DMS153 treated with DMSO at 0.1 percent for 48 hours (cell line): ENCODE measurements at regions not wholly inside any gene's neighbourhood (a gene's known extent, or its start where the extent isn't known, plus 50 kb on each side); places are given as distances from the start of the nearest gene placed in this dataset.

Source experiments
- DNase-seq: peaks from one replicate; lab custom pipeline; 2025; ENCODE audit not compliant: unreplicated experiment; lab: John Stamatoyannopoulos, UW

DNA sequence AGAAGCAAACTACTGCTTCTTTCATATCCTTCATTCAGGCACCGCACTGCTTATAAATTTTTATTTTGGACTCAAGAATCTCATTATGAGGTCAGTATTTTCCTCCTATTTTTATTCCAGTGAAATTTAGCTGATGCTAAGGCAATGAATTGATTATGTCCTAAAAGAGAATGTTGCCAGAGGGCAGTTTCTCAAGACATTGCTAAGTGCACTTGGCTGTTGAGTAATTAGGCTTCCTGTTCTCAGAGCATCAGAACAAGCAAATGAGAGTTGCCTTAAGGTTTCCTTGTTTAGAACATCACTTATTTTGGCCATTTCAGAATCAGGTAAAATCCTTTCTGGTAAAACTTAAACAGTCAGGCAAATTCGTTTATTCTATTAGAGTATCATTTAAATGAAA, 548.6 kb upstream of the ZEB2 start:
- DNase-seq = no peak

DNA sequence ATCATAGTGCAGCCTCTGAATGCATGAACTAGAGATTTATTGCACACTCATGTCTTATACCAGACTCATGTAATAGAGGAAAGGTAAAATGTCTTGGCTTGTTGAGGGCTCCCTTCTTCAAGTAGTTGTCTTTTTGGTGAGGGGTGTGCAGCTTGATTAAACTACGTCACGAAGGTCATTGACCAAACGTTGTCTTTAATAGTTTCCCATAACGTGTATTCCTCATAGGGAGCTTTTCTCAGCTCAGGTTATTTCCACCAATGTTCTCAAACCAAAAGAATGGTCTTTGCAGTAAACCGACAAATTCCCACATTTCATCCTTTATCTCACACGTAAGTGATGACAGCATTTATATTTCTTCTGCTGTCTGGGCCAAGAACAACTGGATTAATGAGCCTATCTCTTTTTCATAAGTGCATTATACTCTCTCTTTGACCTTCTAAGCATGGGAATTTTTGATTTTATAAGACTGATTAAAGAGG, 547.7 kb upstream of the ZEB2 start:
- no peak for DNase-seq

DNA sequence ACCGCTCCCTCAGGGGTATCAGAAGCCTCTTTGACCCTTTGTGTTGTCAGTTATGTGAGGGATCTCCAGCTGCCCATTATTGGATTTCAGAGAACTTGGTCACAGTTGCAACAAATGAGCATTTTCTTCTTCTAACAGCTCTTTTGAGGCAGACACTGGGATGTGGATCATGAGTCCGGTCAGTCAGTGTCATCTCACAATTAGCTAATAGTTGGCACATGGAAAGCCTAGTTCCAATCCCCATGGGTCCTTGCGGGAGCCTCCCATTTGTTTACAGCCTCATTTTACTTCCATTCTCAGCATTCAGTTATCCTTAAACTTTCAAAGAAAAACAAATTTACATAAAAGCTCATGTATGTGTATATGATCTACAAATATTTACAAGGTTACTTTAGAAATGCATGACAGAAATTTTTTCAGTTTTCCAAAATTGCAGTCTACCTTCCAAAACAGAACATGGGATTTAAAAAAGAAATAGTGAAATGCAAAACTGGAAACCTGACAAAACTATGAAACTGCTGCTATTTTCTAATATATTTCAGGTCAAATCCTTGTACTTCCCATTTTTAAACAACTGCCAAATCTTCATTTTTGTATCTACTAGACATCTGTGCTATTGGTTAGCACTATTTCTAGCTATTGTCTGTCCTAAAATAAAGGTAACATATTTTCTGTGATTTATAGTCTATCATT, 547.1 kb upstream of the ZEB2 start:
- DNase-seq = no peak

DNA sequence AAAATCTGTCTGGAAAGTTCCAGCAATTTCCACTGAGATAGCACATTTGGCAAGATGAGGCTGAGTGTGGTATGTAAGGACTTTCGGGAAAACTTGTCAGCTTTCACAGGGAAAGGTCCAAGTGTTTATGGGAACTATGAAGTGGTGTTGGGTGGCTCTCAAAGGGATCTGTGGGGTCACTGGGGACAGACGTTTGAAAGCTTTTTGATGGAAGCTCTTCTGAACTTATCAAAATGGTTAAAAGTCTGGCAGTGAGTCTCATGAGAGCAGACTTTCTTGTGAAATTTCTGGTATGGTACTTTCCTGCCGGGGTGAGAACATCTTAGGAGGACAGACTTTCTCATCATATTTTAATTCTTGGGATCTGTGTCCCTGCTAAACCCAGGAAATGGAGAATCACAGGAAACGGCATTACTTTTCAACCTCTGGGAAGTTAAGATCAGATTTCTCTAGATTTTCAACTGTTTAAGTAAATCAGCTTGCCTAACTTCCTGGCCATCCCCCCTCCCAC, 546.3 kb upstream of the ZEB2 start:
- DNase-seq = no peak

DNA sequence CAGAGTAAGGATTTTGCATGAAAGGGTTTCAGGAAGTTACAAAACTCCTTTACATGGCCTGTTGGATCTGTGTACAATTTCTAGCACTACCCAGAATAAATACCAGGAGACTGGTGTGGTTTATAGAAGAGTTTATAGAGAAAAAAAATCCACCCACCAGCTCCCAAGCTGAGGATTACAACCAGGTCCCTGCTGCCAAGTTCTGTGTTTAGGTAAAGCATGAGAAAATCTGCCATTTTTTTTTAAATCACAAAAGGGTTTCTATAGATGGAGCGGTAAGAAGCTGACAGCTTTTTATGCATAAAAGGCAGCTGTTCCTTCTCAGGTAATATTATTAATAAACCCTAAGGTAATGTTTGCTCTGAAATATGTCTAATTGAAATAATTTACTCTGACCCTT, 545.4 kb upstream of the ZEB2 start:
- DNase-seq = no peak

DNA sequence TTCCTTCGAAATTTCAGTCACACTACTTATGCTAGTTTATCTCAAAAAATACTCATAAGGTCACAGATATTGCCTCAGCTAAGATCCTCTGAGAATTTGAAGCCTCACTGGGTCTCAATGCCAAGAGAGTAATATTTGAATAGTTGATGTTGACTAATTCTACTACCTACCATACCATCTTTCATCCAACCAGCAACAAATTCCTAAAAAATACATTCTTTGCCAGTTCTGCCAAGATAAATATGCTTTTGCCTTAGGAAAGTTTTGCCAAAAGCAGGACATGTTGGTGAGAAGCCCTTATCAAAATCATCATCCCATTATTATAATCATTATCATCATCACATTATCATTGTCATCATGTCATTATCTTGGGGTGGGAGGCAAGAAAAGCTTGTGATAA, 544.6 kb upstream of the ZEB2 start:
- no peak for DNase-seq

DNA sequence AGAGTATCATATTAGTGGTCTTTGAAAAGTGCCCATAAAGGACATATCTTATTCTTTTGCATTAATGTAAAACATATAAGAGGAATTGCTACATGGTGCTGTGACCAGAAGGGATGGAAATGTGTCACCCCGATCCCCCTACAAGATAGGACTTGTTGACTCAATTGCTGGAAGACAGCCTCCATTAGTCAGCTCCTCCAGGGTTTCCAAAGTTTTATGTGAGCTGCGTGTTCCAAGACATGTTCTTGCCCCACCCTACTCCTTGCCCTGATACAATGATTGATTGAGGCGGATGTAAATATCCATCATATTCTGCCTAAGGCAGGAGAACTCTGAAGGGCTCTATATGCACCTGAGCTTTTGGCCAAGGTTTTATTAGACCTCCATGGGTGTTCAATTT, 541.0 kb upstream of the ZEB2 start:
- no peak for DNase-seq

DNA sequence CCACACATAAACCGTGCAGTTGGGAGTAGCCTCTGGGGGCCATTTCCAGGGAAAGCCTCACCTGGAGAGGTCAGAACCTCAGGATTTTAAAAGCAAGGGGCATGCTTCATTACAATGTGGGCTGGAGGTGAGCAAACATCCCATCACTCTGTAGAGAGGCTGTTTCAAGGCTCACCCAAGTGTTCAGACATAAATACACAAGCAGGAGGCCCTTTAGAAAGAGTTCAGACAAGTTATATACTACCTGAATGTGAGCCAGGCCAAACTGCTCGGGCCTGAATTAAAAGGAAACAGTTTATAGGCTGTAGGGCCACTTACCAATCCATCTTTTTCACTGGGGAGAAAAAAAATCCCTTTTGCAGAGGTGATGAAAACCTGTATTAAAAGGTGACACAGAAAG, 540.0 kb upstream of the ZEB2 start:
- no peak for DNase-seq

DNA sequence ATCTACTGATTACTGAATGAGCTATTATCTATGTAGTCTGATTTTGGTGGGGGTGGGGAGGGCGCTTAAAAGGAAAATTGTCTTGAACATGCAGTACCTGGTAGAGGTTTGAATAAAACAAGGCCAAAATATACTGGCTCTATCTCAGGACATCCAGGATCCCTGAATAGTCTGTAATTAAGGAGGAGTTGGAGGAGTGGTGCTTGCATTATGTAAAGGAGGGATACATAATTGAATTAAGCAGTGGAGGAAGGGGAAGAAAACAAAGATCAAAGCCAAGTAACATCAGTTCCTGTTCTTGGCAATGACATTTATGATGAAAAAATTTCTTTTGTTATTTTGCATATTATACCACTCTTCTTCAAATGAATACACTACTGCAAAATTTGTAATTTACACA, 539.4 kb upstream of the ZEB2 start:
- DNase-seq = no peak

DNA sequence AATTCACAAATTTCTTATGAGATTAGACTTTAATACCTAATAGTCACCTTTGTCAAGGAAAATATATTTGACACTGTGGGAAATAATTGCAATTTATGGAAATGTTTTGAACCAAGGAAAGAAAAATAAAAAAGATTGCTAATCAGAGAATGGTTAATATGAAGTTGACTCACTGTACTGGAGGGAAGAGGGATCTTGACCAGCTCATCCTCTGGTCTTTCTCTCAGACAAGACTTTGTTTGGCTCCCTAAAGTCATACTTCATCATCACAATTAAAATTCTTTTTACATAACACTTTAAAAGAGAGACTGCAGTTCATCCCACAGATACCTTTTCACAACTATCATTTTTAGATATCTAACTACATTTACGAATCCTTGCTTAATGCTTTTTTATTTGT, 538.5 kb upstream of the ZEB2 start:
- no peak for DNase-seq

DNA sequence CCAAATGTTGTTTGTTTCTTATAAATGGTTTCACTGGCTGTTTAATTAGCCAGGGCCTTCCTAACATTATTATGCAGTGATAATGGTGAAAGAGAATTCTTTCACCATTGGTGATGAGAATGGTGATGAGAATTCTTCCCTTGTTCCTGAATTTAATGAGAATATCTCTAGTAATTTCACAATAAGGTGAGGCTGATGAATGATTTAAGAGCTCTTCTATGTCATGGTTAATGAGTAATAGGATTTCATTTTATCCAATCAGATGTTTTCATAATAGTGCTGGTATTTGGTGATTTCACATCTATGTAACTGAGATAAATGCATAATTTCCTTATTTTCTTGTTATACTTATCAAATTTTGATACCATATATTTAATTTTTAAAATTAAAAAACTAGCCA, 535.7 kb upstream of the ZEB2 start:
- DNase-seq = no peak

DNA sequence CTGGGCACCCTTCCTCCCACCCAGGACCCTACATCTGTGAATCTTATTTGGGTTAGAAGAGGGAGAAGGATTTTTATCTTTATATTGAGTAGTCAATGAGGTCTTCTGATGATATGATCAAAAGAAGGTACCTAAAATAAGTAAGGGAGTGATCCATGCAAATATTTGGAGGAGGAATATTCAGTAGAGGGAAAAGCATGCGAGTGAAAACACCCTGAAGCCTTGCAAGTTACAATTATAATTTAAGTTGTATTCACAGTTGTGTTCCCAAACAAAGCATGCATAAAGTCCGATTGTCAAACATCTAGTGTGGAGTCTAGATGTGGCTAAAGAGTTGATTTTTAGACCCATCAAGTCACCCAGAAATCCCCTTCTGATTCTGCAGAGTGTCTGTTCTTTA, 530.2 kb upstream of the ZEB2 start:
- DNase-seq = no peak

DNA sequence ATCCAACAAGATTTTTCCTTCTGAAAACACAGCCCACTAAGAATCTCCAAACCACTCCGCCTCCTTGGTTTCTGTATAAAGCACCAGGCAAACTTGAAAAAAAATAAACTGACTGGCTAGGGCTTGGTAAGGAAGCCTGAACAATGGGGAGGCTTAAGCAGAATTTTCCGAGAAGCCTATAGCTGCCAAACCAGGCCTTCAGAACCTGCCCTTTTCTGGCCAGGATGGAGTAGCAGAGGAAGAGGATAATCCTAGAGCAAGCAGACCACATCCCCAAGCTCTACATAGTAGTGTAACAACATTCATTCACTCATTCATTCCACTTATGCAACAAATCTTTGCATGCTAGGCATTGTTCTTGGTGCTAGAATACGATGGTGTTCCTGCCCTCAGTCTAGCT, 529.6 kb upstream of the ZEB2 start:
- DNase-seq = no peak

DNA sequence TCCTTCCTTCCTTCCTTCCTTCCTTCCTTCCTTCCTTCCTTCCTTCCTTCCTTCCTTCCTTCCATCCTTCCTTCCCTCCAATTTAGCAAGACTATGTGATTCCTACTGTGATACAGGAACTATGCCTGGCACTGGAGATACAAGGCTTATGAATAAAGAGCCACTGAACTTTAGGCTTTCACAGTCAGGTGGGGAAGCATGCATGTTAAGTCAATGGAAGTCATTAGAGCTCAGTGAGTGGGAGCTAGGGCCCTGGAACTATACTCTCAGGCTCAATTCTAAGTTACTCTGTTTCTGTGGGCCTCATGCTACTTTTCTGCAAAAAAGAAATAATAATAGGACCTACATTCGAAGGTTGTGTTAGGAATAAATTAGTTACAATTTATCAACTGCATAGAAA, 527.6 kb upstream of the ZEB2 start:
- DNase-seq = no peak

DNA sequence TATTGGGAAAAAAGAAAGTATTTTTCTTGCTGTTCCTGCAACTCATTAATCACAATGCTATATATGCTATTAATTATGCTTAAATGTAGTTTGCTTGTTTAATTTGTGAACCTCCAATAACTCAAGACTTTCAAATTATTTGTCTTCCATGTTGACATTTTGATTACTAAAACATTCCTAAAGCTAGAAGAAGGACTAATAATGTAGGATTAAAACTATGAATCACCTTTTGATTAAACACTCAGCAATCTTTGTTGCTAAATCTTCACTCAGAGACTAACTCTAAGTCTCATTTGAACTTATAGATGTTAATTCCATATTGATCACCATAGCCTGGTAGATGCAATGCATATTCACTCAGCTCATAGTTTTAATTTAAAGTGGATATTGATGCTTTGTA, 524.6 kb upstream of the ZEB2 start:
- no peak for DNase-seq

DNA sequence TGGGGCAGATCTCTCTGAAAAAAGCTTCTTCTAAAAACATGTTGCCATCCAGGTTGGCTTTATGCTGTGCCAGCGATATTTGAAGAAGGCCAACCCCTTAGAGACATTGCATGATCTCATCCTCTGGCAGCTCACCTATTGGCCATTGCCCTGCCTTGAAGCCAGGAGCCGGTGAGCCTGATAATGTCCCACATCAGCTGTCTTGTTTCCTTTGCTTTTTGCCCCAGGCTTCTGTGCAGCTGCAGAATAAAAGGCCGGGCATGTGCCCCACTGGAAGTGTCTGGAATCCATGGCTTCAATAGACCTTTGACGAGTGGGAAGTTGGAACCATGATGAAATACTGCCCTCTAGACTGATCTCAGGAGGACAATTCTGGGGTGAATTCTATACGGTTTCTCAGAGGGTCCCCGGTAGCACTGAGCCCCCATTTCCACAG, 523.5 kb upstream of the ZEB2 start:
- no peak for DNase-seq

DNA sequence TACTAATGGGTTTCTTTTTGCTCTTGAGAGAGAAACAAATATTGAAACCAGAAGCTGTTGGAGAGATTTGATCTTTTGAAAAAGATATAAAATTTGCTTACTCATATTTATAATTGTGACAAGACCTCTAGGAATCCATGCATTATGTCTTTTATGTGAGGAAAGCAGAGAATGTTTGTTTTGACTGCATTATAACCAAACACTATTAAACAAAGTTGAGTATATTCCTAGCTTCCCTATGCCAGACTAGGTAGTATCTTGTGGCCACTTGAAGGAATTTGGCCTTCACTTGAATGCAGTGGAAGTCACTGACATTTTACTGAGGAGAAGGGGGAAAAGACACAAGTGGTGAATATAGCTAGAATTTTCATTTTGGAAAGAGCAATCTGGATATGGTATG, 521.8 kb upstream of the ZEB2 start:
- no peak for DNase-seq

DNA sequence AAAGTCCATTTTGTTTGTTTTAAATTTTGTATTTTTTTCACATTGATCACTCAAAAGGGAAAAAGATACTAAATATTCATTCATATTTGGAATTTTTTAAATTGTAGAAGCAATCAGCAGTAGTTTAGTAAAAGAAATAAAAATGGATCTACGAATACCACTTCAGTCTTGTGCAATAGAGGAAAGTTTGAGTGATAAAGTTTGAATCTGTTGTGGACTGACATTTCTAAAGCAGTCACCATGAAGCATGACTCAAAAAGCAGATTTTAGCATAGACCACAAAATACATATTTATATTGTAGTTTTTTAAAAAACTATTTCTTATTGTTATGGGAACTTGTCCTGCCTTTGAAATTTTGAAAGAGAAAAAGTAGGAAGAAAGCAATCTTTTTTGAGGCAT, 520.5 kb upstream of the ZEB2 start:
- DNase-seq = no peak

DNA sequence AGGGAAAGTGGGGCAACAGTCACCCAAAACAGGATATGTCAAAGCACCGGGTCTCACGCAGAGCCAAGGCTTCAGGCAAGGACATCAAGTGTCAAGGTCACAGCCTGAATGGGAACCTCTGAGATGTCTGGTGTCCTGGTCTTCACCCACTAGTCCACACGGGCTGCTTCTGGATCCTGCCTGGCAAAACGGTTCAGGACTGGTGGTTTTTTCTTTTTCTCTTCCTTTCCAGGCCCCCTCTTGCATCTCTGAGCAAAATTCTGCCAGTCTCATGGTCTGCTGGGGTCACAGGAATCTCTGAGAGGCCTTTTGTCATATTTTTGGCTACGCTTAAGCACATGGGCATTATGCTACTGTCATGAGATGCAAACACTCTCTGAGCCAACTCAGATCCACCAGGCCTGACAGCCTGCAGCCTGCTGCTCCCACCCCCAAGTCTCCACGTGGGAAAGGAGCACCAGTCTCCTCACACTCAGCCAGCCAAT, 518.2 kb upstream of the ZEB2 start:
- no peak for DNase-seq

DNA sequence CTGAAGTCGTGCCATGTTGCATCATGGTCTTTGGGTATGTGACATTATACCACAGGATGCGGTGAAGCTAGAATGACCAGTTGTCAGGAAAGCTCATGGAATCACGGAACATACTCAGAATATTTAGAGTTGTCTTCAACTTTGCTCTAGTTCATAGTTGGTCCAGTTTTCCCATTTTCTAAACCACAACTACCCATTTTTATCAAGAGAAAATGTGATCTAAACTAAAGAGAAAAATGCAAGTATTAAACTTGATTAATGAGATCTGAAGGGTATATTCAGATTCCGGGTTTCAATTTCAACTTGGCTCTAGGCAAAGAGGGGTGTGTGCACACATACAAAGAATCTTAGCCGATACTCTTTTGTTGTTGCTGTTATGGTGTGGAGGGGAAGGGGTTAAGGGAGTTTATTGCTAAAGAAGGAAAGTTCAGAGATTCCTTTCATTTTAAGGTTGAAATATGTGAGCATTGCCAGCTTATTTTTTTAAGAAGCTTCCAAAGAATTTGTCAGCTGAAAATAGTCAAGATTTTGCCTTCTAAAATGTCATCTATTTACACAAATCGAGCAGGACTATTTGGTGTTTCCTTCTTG, 516.6 kb upstream of the ZEB2 start:
- no peak for DNase-seq

DNA sequence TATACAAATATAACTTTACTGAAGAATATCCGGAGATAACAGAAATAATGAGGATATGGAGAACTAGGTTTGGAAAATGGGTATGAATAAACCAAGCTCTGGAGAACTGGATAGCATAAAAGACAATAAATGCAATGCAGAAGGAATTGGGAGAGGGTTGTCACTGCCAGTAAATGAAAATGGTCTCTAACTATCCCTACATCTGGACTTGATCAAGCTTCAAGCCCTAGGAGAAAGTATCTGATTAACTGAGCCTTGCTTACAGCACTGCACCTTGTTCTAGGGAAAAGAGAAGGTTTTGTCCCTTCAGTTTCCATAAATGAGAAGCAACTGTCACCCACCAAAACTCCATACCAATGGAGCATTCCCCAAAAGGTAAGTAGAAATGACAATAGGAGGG, 514.6 kb upstream of the ZEB2 start:
- DNase-seq = no peak

DNA sequence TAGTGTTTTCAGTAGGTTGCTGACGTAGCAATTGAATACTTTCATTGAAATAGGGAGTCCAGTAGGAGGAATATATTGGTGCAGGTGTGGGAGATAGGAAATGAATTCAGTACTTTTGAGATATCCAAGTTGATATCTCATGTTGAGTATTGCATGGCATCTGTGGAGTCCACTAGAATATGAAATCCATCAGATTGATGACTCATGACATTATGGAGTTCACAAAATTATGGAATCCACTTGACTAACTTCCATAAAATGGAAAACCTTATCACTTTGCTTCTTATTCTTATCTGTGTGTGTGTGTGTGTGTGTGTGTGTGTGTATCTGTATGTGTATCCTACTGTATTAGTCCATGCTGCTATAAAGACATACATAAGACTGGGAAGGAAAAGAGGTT, 513.5 kb upstream of the ZEB2 start:
- DNase-seq = no peak

DNA sequence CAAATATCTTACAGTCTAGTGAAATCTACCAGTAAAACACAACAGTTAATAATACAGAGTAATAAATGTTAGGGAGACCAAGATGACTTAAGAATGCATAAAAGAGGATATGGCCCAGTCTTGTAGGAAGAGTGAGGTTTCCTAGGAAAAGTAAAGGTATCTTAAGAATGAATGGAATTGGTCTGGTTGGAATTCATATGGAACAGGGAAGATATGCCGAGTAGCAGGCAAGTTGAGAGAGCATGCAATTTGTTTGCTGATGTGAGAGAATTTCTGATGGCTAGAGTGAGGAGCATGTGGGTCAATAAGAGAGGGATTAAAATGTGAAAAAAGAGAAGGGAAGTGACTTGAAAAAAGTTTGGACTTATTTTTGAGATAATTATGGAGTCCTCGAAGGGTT, 512.9 kb upstream of the ZEB2 start:
- DNase-seq = no peak
